Panc1 (cell line): ENCODE measurements at regions not wholly inside any gene's neighbourhood (a gene's known extent, or its start where the extent isn't known, plus 50 kb on each side); places are given as distances from the start of the nearest gene placed in this dataset.

Experiments
- CTCF ChIP-seq: fragments of 450-650 bp; IDR thresholded peaks from 2 replicates; pipeline ENCODE4 v1.5.1; 2017; ENCODE audit warnings: mild to moderate bottlenecking
- POLR2AphosphoS5 ChIP-seq: IDR thresholded peaks from 2 replicates; pipeline ENCODE4 v1.6.1; 2012; ENCODE audit warnings: mild to moderate bottlenecking, low read depth, low read length, moderate library complexity
- REST ChIP-seq, 2 experiments: IDR thresholded peaks; 2 replicates each; pipeline ENCODE4 v1.6.1; 2011 to 2012; ENCODE audit warnings: low read depth in 2 of 2, control low read depth in 1 of 2, low read length in 1 of 2, mild to moderate bottlenecking in 1 of 2, moderate library complexity in 1 of 2; ENCODE audit not compliant: insufficient read depth in 1 of 2
- TCF7L2 ChIP-seq: IDR thresholded peaks from 2 replicates; pipeline ENCODE4 v1.6.1; 2011; ENCODE audit warnings: mild to moderate bottlenecking, low read depth, low read length, inconsistent platforms

- no peak for TF ChIP-seq CTCF
- no peak for TF ChIP-seq REST (IDR thresholded peaks at IDR 0.05; ENCODE audit: insufficient read depth in 1 of 2, low read depth in 2 of 2, low read length in 1 of 2)
- no peak for TF ChIP-seq POLR2AphosphoS5
- no peak for TF ChIP-seq TCF7L2
Measured at GRCh38 chrX:94400488-94400887, 726.5 kb downstream of the FAM133A start.
